GM19328 (cell line): ENCODE measurements at regions not wholly inside any gene's neighbourhood (a gene's known extent, or its start where the extent isn't known, plus 50 kb on each side); places are given as distances from the start of the nearest gene placed in this dataset.
"Not testable (repeated sequence)": the region's sequence is repeated elsewhere in the genome, so short reads cannot be mapped to it uniquely, and the experiment has no call there.

Source experiments
- ATAC-seq: cut with Tn5 transposase; IDR thresholded peaks from one replicate; pipeline ENCODE4 v1.9.1; 2021; ENCODE audit warnings: mild to moderate bottlenecking, moderate library complexity; ENCODE audit not compliant: unreplicated experiment

GRCh38 chr4:33890841-33891240 lies 2353.5 kb downstream of the ARAP2 start:
- no peak for ATAC-seq

- no peak for ATAC-seq
Observed at GRCh38 chr4:33911959-33912358, 2332.4 kb downstream of the ARAP2 start.

- ATAC-seq, result no peak
Observed at GRCh38 chr4:33914386-33914785, 2329.9 kb downstream of the ARAP2 start.

GRCh38 chr4:33923469-33923868 lies 2320.8 kb downstream of the ARAP2 start:
- ATAC-seq, result no peak

- ATAC-seq, result no peak
Observed at GRCh38 chr4:33924239-33924638, 2320.1 kb downstream of the ARAP2 start.

- no peak for ATAC-seq
Observed at GRCh38 chr4:33924811-33925210, 2319.5 kb downstream of the ARAP2 start.

- no peak for ATAC-seq
Observed at GRCh38 chr4:33930497-33930896, 2313.8 kb downstream of the ARAP2 start.

DNA sequence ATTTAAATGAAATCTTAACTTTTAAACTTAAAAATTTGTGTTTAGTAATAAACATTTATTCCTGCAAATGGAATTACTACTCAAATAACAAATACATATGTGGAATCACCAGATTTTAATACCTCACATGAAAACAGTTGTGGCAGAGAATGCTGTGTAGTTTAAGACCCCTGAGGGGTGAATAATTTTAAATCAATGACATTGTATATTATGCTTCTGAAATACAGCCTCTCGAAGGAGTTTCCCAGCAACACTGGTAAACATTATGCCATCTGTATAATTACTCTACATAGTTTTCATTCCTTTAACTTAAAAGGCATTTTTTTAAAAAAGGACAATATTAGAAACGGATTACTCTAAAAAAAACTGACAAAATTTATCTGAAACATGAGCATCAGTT lies 2313.3 kb downstream of the ARAP2 start:
- ATAC-seq, result no peak

DNA sequence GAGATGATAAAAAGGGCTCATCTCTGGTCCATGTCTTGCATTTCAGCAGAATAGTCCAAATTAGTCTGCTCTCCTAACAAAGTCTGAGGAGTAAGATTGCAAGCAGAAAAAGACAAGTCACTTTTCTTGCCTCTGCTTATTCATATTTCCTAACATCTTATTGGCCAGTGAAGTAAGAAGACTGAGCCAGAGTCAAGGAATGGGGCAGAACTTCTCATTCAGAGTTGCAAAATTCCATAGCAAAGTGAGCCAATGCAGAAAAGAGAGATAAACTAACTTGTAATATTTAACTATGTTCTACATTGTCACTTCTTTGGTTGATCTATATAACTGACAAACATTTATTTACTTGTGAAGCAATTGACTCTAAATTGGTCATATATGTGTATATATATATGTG lies 2304.0 kb downstream of the ARAP2 start:
- ATAC-seq, result no peak

- no peak for ATAC-seq
Observed at GRCh38 chr4:33941854-33942253, 2302.5 kb downstream of the ARAP2 start.

DNA sequence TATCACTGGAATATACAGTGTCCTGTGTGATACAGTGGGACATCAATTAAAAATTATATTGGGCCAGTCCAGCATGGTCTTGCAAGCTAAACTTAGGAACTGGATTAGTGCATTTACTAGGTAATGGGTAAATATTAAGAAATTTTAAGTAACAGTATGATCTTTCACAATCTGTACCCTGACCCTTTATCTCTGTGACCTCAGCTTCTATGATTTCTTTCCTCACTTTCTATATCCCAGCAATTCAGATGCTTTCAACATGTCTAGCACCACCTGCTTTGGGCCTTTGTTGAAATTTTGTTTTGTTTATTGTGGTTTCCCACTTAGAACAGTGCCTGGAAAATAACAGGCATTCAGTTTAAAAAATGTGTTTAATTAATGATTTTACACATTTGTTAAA lies 2295.4 kb downstream of the ARAP2 start:
- ATAC-seq, result no peak

DNA sequence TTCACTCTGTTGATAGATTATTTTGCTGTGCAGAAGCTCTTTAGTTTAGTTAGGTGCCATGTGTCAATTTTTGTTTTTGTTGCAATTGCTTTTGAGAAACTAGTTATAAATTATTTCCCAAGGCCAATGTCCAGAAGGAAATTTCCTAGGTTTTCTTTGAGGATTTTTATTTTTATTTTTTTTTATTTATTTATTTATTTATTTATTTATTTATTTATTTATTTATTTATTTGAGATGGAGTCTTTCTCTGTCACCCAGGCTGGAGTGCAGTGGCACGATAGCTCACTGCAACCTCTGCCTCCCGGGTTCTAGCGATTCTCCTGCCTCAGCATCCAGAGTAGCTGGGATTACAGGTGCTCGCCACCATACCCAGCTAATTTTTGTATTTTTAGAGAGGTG lies 2290.5 kb downstream of the ARAP2 start:
- ATAC-seq, result not testable (repeated sequence)

DNA sequence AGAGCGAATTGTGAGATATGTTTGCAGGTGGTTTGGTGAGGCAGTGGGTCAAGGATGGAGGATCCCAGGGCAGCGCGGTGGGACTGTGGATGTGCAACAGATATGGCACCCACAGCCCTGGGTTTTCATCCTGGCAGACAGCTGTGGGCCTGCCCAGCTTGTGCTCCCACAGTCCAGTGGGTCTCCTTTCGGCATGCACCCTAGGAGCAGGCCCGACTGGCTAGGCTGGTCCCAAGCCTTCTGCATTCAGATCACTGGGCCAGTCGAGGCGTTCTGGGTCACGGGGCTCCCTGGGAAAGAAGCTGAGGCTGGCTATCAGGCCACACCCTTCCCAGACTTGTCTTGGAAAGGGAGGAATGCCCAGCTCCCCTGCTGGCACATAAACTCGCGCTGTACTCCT lies 2289.6 kb downstream of the ARAP2 start:
- ATAC-seq, result no peak

DNA sequence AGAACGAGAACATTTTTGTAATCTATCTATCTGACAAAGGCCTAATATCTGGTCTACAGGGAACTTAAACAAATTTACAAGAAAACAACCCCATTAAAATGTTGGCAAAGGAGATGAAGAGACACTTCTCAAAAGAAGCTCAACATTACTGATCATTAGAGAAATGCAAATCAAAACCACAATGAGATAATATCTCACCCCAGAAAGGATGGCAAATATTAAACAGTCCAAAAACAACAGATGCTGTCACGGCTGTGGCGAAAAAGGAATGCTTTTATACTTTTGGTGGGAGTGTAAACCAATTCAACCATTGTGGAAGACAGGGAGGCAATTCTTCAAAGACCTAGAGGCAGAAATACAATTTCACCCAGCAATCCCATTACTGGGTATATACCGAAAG lies 2284.8 kb downstream of the ARAP2 start:
- ATAC-seq, result no peak

GRCh38 chr4:33961761-33962160 lies 2282.6 kb downstream of the ARAP2 start:
- ATAC-seq, result no peak

GRCh38 chr4:33966808-33967207 lies 2277.5 kb downstream of the ARAP2 start:
- ATAC-seq, result no peak

DNA sequence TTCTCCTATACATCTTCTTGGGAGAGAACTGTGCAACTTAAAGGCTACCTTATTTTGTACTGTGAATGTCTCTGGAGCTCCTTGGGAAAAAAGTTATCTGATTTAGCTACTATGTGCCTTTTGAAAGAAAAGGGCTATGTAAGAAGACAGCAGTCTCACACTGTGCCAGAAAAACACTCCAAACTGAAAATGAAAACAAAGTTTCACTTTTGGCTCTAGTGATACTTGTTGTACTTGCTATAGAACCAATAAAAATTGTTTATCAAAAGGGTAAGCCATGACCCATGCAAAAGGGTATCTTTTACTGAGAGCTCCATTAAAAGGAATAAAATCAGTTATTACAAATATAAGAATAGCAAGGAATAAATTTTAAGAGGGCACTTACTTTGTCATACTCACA lies 2270.0 kb downstream of the ARAP2 start:
- no peak for ATAC-seq

DNA sequence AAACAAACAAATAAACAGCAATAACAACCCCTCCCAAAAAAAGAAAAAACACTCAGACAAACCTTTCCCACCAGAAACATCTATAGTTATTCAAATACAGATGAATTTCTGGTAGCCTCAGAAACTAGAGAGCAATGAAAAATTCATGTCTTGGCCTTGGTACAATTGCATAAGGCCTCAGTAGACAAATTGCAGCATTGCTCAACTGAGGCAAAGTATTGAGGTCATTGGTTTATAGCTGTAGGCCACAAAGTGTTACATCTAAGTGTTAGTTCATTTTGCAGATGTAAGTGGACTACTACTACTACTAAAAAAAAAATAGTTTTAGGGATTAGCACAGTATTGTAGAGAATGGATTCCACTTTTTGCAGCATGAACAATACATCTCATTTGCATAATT lies 2268.3 kb downstream of the ARAP2 start:
- no peak for ATAC-seq

DNA sequence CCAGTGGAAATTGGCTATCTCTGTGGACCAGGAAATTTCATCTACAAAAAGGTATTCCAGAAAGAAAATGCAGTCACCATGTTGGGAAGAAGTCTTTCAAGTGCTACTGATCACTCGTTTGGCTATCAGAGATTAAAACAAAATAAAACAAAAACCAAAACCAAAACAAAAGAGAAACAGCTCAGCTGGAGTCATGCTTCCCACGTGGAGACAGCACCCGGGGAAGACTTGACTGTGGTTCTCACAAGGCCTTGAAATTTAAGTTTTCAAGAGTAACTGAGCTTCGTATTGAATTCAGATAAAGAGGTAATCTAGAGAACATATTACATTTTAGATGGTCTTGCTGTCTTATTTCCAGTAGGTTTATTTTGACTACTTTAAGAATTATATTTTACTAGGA lies 2264.5 kb downstream of the ARAP2 start:
- not testable (repeated sequence) for ATAC-seq

- ATAC-seq, result no peak
Observed at GRCh38 chr4:33980361-33980760, 2264.0 kb downstream of the ARAP2 start.

DNA sequence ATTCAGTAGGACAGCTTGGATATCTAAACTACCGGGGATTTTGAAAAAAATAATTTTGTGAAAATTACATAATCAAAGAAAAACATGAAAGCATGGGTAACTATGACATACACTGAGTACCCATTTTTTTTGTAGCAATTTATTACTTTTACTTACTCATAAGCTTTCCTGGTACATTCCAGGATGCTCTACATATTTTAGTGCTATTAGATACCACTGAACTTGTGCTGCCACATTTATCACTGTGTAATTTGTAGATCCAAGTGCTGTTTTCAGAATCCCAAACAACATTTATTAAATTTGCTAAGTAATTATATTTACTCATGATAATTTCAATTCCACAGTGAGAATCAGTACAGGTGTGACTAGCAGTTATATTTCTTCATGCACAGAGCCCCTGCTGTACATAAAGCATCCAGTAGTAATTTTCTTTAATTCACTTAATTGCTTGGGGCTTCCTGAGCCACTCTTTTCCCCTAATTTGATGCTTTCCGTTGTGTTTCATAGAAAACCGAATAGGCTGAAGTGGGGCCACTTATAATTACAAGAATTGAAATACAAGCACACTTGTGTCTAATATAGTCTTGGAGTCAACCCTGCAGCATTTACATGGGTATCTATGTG lies 2254.4 kb downstream of the ARAP2 start:
- no peak for ATAC-seq

GRCh38 chr4:33996075-33996718 lies 2248.1 kb downstream of the ARAP2 start:
- no peak for ATAC-seq

GRCh38 chr4:33998291-33998690 lies 2246.0 kb downstream of the ARAP2 start:
- ATAC-seq, result no peak
